Esophagus squamous epithelium (tissue), 4 donors: ENCODE measurements at regions not wholly inside any gene's neighbourhood (a gene's known extent, or its start where the extent isn't known, plus 50 kb on each side); places are given as distances from the start of the nearest gene placed in this dataset.

Experiments
- CTCF ChIP-seq, 6 experiments: fragments of 450-650 bp in 4 of 6; fragments of 200-600 bp in 2 of 6; sonication (generic) in 2 of 6; IDR thresholded peaks; one replicate each; pipeline ENCODE4 v1.5.1; 2016 to 2019; ENCODE audit warnings: antibody characterized with exemption in 6 of 6, mild to moderate bottlenecking in 4 of 6, moderate library complexity in 4 of 6
- POLR2A ChIP-seq, 4 donors: fragments of 450-650 bp; IDR thresholded peaks; one replicate each; pipeline ENCODE4 v1.6.1; 2017; ENCODE audit warnings: antibody characterized with exemption in 4 of 4, mild to moderate bottlenecking in 4 of 4, moderate library complexity in 3 of 4

DNA sequence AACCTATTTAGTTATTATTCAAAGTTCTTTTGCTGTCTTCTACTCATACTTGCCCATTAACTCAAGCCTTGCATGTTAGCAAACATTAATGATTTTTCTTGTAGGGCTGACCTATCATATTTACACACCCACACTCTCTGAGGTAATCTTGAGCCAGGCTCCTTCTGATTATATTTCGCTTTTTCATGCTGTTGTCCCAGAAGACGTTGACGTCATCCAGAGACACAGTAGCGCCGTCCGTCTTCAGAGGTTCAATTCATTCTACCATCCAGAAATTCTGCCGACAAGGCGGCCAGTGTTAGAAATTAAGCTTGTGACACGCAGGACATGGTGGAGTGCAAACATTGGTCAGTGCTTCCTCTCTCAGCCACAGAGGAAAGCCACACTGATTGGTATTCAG, 584.7 kb downstream of the BMP2 start:
- TF ChIP-seq CTCF (IDR thresholded peaks at IDR 0.05) (no peak), POLR2A (IDR thresholded peaks at IDR 0.05) (no peak)
